ENCODE measurements at regions not wholly inside any gene's neighbourhood (a gene's known extent, or its start where the extent isn't known, plus 50 kb on each side); places are given as distances from the start of the nearest gene placed in this dataset.

DNA sequence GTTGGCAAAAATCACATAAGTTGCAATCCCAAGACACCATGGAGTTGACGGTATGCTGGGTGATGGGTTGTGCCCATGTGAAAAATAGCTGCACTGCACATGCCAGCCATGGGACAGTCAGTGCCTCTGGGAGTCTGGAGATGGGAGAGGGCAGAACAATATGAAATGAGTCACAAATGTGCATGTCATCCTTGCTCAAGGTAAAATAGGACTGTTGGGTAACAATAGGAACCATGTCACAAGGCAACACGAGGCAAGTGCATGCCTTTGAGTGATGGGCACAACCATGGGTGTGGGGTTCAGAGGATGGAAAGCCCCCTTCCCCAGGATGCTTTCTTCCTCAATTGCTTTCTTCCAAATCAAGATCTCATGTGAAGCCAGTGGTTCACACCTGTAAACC lies 70.5 kb upstream of the PIM1 start:
- POLR2A ChIA-PET = no interaction called here
- H3K4me3 ChIP-seq (ENCODE audit: low read depth in 2 of 2, low read length in 2 of 2) = no peak overlapping the region
- no TSS peak for BruUV-seq (replicated peaks)
- no peaks in the 10 kb centered on the region for H3K27me3 ChIP-seq (ENCODE audit: control insufficient read depth, insufficient read depth, low read length)
- in situ Hi-C loops (cut with HindIII; ENCODE audit: low pct_unique_long_range_greater_than_20kb, low sequenced_read_pairs) (no loop called here), intact Hi-C loops (cut with micrococcal nuclease; ENCODE audit: unreplicated experiment) (no loop called here)
- H3K4me1 ChIP-seq (ENCODE audit: control insufficient read depth, insufficient read depth, low read length) = peaks cover 26% of the 10 kb centered on the region
- H3K27ac ChIP-seq (ENCODE audit: low read length) = no peak overlapping the region
- ATAC-seq (no peak), DNase-seq (ENCODE audit: low read depth, low spot score) (no peak)
- CTCF ChIA-PET = no interaction called here
- no peaks in the 10 kb centered on the region for H3K36me3 ChIP-seq (ENCODE audit: control insufficient read depth, insufficient read depth, low read length)
- TF ChIP-seq TCF7L2 (IDR thresholded peaks at IDR 0.05; ENCODE audit: low read depth, low read length) = no peak
- H3K9me3 ChIP-seq (ENCODE audit: control insufficient read depth, insufficient read depth, low read depth, low read length) = no peaks in the 10 kb centered on the region

GRCh38 chr6:37100745-37101144 lies 69.2 kb upstream of the PIM1 start:
- intact Hi-C loops (cut with micrococcal nuclease; ENCODE audit: unreplicated experiment) (no loop called here), in situ Hi-C loops (cut with HindIII; ENCODE audit: low pct_unique_long_range_greater_than_20kb, low sequenced_read_pairs) (no loop called here)
- peaks cover 39% of the 10 kb centered on the region for H3K4me1 ChIP-seq (ENCODE audit: control insufficient read depth, insufficient read depth, low read length)
- no peak for DNase-seq (ENCODE audit: low read depth, low spot score)
- no peak for ATAC-seq
- no TSS peak for BruUV-seq (replicated peaks)
- no peak overlapping the region for H3K4me3 ChIP-seq (ENCODE audit: low read depth in 2 of 2, low read length in 2 of 2)
- no peaks in the 10 kb centered on the region for H3K9me3 ChIP-seq (ENCODE audit: control insufficient read depth, insufficient read depth, low read depth, low read length)
- no peaks in the 10 kb centered on the region for H3K36me3 ChIP-seq (ENCODE audit: control insufficient read depth, insufficient read depth, low read length)
- ChIA-PET POLR2A (no interaction called here), CTCF (no interaction called here)
- H3K27ac ChIP-seq (ENCODE audit: low read length) = peak overlapping the region; percentile 30; the same call in 1 of the 2 replicates
- no peak for TF ChIP-seq SIN3A (IDR thresholded peaks at IDR 0.05; ENCODE audit: borderline replicate concordance, insufficient read depth, low read depth, low read length)
- no peak for TF ChIP-seq TCF7L2 (IDR thresholded peaks at IDR 0.05; ENCODE audit: low read depth, low read length)
- H3K27me3 ChIP-seq (ENCODE audit: control insufficient read depth, insufficient read depth, low read length) = no peaks in the 10 kb centered on the region

DNA sequence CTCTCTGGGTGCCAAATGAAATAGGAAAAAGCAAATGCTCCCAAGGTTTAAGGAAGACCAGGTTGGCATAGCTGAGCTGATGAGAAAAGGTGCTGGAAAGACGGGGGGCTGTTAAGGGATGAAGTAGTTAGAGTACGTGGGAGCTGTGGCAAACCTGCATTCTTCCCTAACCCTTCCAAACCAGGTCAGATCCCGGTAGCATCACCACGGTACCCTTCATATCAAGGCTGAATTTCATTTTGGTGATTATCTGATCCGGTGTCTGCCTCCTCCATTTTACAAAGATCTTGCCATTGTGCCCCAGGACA lies 68.0 kb upstream of the PIM1 start:
- CTCF ChIA-PET = no interaction called here
- Histone ChIP-seq H3K36me3 (ENCODE audit: control insufficient read depth, insufficient read depth, low read length) (no peaks in the 10 kb centered on the region), H3K4me3 (ENCODE audit: low read depth in 2 of 2, low read length in 2 of 2) (peak overlapping the region; percentile 41 to 51), H3K4me1 (ENCODE audit: control insufficient read depth, insufficient read depth, low read length) (peaks cover 36% of the 10 kb centered on the region), H3K9me3 (ENCODE audit: control insufficient read depth, insufficient read depth, low read depth, low read length) (no peaks in the 10 kb centered on the region), H3K27me3 (ENCODE audit: control insufficient read depth, insufficient read depth, low read length) (no peaks in the 10 kb centered on the region), H3K27ac (ENCODE audit: low read length) (peak overlapping the region; percentile 92)
- DNase-seq (ENCODE audit: low read depth, low spot score) (no peak), ATAC-seq (peak; percentile 1; the same call in 1 of the 2 replicates)
- no TSS peak for BruUV-seq (replicated peaks)
- intact Hi-C loops (cut with micrococcal nuclease; ENCODE audit: unreplicated experiment) (no loop called here), in situ Hi-C loops (cut with HindIII; ENCODE audit: low pct_unique_long_range_greater_than_20kb, low sequenced_read_pairs) (no loop called here)
- TF ChIP-seq POLR2AphosphoS5 (IDR thresholded peaks at IDR 0.05; ENCODE audit: low read depth, low read length) (no peak), CTCF (IDR thresholded peaks at IDR 0.05) (no peak), TCF7L2 (IDR thresholded peaks at IDR 0.05; ENCODE audit: low read depth, low read length) (no peak), SIN3A (IDR thresholded peaks at IDR 0.05; ENCODE audit: borderline replicate concordance, insufficient read depth, low read depth, low read length) (no peak)
- TF ChIP-seq, protein P1, sequence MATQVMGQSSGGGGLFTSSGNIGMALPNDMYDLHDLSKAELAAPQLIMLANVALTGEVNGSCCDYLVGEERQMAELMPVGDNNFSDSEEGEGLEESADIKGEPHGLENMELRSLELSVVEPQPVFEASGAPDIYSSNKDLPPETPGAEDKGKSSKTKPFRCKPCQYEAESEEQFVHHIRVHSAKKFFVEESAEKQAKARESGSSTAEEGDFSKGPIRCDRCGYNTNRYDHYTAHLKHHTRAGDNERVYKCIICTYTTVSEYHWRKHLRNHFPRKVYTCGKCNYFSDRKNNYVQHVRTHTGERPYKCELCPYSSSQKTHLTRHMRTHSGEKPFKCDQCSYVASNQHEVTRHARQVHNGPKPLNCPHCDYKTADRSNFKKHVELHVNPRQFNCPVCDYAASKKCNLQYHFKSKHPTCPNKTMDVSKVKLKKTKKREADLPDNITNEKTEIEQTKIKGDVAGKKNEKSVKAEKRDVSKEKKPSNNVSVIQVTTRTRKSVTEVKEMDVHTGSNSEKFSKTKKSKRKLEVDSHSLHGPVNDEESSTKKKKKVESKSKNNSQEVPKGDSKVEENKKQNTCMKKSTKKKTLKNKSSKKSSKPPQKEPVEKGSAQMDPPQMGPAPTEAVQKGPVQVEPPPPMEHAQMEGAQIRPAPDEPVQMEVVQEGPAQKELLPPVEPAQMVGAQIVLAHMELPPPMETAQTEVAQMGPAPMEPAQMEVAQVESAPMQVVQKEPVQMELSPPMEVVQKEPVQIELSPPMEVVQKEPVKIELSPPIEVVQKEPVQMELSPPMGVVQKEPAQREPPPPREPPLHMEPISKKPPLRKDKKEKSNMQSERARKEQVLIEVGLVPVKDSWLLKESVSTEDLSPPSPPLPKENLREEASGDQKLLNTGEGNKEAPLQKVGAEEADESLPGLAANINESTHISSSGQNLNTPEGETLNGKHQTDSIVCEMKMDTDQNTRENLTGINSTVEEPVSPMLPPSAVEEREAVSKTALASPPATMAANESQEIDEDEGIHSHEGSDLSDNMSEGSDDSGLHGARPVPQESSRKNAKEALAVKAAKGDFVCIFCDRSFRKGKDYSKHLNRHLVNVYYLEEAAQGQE (IDR thresholded peaks at IDR 0.05; ENCODE audit: insufficient read depth in 1 of 2, low read depth in 2 of 2, low read length in 1 of 2) = no peak
- POLR2A ChIA-PET = interaction anchor here (0.7 to 1.2 kb wide), 4 partner anchors 26 to 141 kb away, joined by 3 to 4 read pairs (median 4); no protein-coding TSS in a partner anchor

Data from Panc1 (cell line).